GOT3 (cell line): ENCODE measurements at regions not wholly inside any gene's neighbourhood (a gene's known extent, or its start where the extent isn't known, plus 50 kb on each side); places are given as distances from the start of the nearest gene placed in this dataset.
"Not testable (repeated sequence)": the region's sequence is repeated elsewhere in the genome, so short reads cannot be mapped to it uniquely, and the experiment has no call there.

Source experiments
- DNase-seq: peaks from one replicate; lab custom pipeline; 2025; ENCODE audit warnings: mixed read lengths; lab: John Stamatoyannopoulos, UW

DNA sequence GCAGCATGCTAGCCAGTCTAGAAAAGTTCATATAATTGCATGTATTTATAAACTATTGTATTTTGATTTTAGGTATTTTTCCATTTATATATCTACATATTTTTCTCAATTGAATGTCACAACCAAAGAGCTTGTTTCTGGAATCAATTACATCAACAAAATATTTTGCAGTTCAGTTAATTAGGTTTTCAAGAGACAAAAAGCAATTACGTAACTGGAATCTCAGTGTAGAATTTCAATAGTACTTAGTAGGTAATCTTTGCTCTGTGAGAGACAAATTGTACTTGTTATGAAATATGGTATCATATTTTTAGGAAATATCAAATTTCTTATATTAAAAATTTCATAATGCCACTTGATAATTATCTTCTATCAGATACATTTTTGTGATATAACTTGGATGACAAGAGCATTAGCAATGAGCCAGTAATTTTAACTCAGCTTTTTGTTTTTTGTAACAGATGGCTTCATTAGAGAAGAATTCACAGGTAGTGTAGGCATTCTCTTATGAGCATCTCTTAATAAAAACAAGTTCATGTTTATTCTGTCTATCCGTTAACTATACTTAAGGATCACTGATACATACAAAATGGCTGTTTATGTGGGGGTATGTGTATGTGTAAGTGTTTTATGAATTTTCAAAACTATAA is 774.7 kb downstream of the C12orf50 start:
- no peak for DNase-seq

DNA sequence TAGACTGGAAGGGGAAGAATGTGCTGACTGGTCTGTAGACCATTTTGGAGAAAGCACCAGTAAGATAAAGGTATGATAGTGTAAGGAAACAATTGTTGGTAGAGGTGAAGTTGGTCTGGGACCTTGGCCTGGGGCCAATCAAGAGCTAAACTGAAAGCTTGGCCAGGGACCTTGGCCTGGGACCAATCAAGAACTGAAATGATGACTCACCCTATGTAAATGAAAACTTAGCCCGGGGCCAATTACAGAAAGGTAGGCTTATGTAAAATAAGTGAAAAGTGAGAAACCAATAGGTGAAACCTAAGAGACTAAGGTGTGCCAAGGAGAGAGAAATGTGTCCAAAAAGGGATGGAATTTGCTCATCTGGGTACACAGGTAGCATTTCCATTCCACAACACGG is 776.0 kb downstream of the C12orf50 start:
- no peak for DNase-seq

DNA sequence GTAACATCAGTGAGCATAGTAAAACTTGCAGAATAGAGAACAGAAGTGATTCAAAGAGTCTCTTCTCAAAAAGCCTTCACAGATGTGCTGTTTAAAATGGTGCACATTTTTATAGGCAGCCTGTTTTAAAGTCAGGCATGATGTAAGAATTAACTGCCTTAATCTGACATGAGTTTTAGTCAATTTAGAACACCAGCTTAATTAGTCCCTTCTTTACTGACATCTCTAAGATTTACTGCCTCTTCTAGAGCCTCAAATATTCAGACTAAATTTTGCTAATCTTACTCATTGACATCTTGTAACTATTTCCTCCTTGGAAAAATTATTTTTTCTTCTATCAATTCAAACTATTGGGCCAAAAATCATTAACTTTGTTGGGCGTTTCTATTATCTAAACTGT is 782.5 kb downstream of the C12orf50 start:
- DNase-seq: no peak

DNA sequence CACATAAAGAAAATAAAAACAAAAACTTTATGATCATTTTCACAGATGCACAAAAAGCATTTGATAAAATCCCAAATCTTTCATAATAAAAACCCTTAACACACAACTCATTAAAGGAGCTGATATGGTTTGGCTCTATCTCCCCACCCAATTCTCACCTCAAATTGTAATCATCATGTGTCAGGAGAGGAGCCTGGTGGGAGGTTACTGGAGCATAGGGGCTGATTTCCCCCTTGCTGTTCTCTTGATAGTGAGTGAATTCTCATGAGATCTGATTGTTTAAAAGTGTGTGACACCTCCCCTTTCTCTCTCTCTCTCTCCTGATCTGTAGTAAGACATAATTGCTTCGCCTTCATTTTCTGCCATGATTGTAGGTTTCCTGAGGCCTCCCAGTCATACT is 790.7 kb downstream of the C12orf50 start:
- DNase-seq: no peak

DNA sequence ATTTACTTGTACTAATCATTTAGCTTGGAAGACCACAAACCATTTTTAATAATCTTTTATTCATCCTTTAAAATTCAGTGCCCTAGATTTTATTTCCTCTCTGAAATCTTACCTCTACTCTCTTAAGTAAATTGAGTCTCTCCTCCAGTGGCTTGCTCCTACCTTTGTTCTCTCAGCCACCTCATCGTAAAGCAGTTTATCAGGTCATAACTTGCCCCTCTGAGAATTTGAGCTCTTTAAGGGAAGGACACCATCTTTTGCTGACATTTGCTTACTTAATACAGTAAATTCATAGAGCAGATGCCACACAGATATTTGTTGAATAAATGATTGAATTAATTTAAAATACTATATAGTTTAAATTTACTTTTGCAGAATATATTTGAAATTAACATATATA is 794.3 kb downstream of the C12orf50 start:
- DNase-seq: no peak

DNA sequence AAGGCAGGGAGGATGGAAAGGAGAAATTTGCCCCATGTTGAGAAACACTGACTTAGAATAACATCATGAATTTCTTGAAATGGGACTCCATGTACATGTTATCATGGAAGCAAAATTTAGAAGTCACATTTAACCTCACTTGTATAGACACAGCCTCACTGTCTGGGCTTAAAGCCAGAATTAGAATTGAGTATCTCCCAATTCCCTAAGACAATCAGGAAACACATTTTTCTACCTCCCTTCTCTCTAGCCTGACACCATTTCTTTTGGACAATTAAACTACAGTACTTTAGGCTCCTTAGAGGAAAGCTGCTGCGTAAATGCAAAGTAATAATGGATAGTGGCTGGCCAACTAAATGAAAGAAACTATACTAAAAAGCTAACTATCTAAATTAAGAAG is 795.5 kb downstream of the C12orf50 start:
- DNase-seq: no peak

DNA sequence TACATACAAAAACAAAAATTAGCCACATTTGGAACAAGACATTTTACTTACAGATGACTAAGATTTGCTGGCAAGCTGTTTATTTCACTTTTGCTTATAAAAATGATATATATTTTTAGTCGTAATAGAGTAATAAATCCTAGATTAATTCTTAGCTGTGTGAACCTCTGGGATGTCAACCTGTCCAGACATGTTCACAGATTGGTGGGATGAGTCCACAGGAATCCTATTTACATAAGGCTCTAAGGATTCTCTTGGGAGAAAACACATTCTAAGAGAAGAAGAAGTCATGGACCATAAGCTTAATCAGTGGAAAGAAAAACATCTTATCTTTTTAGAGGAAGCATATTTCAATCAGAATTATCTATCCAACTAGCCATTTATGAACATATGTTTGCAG is 797.4 kb downstream of the C12orf50 start:
- DNase-seq: no peak

DNA sequence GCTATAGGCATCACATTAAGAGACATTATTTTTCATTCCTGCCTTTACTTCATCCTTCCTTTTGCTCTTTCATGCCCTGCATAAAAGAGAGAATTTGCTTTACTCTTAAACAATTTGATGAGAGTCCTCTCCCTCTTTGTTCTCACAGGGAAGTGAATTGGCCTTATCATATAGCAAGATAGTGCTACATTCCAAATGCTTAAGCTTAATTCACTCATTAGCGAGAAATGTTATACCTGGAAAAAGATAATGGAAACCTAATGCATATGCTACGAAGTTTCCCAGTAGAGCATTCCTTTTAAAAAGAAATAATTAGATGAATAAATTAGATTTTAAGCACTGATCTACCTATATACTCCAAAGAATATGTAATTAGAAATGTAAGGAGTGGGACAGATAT is 798.8 kb downstream of the C12orf50 start:
- no peak for DNase-seq

DNA sequence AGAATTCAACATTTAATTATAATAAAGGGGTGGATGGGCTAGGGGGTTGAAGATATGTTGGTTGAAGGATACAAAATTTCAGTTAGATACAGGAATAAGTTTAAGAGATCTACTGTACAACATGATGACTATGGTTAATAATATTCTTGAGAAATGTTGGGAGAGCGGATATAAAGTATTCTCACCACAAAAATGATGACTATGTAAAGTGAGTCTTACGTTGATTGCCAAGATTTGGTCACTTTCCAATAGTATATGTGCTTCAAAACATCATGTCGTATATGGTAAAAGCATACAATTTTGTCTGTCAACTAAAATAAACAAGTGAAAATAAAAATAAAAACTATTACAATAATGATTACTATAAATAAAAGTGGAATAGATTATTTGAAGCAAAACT is 802.0 kb downstream of the C12orf50 start:
- no peak for DNase-seq

DNA sequence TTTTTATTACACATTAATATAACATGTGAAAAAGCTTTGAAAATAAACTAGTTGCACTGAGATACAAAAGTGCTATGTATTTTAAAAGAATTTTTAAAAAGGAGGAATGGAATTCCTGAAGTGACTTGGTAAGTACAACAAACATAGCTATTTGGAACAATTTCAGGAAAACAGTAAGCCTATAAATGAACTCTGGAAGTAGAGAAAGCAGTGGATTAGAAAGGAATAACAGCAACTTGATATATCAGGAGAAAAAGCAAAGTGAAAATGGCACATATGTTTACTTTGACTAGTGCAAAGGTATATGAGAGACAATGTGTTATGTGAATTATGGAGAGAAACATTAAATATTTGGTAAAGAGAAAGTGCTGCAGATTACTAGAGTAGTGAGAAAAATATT is 811.7 kb downstream of the C12orf50 start:
- no peak for DNase-seq

DNA sequence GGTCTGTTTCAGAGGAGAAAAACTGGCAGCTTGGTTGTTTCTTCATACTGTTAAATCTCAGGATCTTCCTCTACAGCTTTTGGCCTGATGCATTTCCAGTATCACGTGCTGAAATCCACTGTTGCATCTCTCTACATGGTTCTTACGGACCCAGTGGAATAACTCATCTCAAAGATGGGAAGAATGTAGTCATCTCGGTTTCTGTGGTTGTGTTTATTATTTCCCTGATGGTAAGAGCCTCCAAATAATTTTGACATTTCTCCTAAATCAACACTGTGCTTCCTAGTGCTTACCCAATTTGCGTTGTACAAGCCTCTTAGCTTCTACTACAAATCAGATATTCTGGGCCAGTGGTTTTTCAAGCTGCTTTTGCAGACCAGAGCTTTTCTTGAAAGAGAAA is 812.8 kb downstream of the C12orf50 start:
- no peak for DNase-seq

DNA sequence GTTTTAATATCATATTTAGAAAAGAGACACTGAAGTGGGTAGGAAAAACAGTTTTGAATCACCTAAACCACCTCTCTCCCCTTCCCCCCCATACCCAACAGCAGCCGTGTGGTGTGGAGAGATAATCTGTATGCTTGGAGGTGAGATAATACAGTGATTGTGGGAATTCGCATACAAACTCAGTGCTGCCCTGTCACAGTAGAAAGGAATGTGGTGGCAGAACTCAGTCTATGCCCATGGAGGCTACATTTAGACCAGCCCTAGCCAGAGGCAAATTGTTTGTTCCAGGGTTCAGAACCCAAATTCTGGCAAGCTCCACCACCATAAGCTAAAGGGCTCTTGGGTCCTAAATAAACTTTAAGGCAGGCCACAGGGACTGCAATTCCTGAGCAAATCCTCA is 827.0 kb downstream of the C12orf50 start:
- no peak for DNase-seq

DNA sequence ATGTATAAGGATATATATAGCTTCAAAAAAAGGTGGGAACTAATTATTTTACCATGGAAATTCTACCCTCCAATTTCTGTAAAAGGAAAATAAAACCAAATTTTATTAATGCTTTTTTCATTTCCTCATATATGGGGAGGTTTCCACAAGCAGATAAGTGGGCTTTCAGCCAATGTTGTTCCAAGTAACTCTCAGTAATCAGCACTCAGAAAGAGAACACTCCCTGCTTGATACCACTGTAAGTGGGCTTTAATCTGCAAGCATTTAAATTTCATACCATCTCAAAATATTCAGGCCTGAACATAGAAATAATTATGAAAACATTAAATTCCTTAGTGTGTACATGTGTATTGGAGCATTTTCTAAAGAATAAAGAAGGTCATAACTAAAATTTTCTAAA is 827.6 kb downstream of the C12orf50 start:
- DNase-seq: no peak

DNA sequence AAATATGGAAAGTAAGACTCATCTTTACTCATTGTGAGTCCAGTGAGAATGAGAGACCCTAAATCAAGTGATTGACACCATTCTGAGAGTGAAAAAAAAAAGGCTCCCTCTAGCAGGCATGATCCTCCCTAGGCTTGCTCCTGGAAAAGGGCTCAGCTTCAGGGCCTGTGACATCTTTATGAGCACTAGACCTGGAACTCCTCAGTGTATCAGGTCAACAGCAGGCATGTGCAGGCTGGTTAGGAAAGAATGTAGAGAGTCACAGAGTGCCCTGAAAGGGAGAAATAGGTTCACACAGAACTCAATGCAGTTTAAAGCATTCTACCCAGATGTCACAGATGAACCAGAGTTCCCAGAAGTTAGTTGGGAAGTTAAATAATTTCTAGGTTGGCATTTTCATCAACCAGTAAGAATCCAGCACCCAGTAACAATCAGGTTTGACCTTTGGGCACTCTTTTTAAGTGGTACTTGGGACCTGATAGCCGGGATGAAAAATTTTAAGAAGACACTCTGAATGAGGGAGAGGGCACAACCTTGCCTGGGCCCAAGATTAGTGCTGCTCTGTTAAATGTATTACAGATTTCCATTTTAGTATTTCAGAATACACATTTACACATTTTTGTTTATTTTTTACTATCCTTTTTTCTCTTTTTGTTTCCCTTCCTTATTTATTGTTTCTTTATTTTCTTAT is 828.8 kb downstream of the C12orf50 start:
- no peak for DNase-seq

DNA sequence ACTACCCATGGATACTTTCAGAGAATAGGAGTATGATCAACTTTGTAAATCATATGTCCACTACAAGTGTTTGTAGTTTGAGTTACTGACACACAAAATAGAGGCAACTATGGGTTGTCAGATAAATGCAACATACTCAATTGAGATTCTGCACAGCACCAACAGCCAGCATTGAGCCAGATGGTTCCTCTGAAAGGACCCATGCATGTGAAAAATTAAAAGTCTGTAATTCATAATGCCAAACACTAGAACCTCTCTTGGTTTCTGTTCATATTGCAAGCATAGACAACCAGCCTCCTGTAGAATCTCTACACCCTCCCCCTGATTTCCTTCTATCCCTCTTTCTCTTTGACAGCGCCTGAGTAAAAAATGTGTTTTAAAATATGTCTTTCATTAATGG is 831.0 kb downstream of the C12orf50 start:
- DNase-seq: no peak

DNA sequence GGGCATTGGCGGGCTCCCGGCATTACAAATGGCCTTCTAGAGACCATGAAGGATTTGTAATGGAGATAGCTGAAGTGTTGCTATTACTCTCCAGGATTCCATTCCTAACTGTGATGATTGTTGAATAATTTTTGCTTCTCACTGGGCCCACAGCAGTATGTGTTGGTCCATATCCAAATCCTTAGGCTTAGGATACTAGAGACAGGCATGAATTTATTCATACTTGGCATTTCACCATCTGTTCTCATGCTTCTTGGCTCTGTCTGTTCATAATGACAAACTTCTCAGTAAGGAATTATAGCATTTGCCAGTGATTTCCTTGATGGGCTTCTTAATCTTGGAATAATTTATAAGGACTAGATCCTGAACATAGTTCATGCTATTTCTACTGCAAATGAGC is 832.9 kb downstream of the C12orf50 start:
- no peak for DNase-seq

DNA sequence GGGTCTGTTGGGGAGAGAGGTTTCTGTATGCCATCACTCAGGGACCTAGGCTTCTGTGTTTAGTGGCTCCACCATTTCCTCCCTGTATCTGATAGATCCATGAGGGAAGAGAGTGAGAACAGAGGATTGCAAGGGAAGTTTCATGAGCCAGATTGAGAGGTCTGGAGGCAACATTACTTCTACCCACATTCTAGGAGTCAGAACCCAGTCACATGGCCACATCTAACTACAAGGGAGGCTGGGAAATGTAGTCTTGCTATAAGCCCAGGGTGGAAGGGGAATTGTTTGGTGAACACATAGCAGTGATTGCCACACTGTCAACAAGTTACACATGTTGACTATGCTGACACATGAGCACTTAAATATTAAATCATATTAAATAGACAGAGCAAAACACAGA is 834.8 kb downstream of the C12orf50 start:
- DNase-seq: not testable (repeated sequence)

DNA sequence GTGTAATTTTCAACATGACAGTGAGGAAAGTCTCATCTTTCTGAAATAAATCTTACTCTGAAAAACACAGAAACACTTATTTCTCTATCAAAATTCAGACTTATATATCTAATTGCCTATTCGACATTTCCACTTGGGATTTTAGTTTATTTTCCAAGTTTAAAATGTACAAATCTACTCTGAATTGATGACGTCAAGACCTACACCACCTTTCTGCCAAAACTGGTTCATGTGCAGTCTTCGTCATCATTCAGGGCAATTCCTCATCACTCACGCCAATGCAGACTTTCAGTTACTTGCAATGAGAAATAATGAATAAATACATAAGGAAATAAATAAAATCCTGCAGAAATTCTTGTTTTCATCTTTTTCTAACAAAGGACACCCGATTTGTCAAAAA is 843.8 kb downstream of the C12orf50 start:
- DNase-seq: no peak

DNA sequence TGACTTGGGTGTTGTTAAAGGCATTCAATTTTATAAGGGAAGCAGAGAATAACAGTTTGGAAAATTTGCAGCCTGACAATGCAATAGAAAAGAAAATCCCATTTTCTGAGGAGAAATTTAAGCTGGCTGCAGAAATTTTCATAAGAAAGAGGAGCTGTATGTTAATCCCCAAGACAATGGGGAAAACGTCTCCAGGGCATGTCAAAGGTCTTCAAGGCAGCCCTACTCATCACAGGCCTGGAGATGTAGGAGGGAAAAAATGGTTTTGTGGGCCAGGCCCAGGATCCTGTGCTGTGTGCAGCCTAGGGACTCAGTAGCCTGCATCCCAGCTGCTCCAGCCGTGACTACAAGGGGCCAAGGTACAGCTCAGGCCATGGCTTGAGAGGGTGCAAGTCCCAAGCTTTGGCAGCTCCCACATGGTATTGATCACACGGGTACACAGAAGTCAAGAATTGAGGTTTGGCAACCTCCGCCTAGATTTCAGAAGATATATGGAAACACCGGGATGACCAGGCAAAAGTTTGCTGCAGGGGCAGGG is 846.4 kb downstream of the C12orf50 start:
- no peak for DNase-seq

DNA sequence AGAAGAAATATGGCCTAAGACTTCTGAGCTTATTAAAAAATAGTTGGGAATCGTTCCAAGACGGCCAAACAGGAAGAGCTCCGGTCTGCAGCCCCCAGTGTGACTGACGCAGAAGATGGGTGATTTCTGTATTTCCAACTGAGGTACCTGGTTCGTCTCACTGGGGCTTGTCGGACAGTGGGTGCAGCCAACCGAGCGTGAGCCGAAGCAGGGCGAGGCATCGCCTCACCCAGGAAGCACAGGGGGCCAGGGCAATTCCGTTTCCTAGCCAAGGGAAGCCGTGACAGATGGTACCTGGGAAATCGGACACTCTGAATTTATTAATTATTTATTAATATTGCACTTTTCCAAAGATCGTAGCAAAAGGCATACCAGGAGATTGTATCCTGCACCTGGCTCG is 857.8 kb downstream of the C12orf50 start:
- DNase-seq: no peak

DNA sequence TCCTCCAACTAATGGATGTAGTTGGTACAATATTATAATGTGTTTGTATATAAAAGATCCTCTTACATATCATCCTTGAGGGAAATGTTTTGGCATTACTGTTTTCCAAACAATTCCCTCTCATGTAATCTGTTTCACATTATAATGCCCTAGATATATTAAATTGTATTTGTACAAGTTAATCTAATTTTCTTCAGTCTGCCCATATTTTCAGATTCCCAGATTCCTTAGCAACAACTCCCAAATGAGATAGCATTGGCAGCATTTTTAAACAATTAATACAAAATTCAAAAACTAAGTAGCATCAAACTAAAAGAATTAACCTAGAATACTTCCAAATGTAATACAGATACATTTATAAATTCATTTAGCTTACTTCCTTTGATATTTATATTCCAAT is 860.2 kb downstream of the C12orf50 start:
- no peak for DNase-seq

DNA sequence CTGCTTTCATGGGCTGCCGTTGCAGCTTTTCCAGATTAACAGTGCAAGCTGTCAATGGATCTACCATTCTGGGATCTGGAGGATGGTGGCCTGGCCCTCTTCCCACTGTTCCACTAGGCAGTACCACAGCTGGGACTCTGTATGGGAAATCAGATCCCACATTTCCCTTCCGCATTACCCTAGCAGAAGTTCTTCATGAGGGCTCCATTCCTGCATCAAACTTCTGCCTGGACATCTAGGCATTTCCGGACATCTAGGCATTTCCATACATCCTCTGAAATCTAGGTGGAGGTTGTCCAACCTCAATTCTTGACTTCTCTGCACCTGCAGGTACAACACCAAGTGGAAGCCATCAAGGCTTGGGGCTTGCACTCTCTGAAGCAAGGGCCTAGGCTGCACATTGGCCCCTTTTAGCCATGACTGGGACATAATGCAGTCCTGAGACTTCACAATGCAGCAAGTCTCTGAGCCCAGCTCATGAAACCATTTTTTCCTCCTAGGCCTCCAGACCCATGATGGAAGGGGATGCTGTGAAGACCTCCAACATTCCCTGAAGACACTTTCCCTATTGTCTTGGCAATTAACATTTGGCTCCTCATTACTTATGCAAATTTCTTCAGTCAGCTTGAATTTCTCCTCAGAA is 863.3 kb downstream of the C12orf50 start:
- no peak for DNase-seq

DNA sequence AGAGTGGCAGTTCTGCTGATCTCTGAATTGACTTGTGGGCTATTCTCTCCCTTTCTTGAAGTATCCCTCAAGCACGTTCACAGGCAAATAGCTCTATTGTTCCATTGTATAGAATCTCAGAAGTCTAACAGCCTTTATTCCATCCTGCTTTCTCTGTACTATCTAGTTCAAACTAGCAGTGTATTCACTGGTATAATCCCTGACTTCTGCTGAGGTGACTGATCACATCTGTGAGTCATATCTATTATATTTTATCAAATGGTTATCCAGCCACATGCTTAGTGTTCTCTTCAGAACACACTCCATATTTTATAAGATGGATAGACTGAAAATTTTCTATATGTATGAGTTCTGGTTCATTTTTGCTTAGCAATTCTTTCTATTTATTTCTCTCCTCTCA is 866.1 kb downstream of the C12orf50 start:
- no peak for DNase-seq
